Stimulated activated CD4-positive, alpha-beta T cell treated with anti-CD3 and anti-CD28 coated beads, Interleukin-4, amount 100 ng/mL, for 4 hours (primary cell): ENCODE measurements at regions not wholly inside any gene's neighbourhood (a gene's known extent, or its start where the extent isn't known, plus 50 kb on each side); places are given as distances from the start of the nearest gene placed in this dataset.

Source experiments
- DNase-seq, 2 experiments: peaks; one replicate each; pipeline ENCODE4 v3.0.0-alpha.2; 2020

DNA sequence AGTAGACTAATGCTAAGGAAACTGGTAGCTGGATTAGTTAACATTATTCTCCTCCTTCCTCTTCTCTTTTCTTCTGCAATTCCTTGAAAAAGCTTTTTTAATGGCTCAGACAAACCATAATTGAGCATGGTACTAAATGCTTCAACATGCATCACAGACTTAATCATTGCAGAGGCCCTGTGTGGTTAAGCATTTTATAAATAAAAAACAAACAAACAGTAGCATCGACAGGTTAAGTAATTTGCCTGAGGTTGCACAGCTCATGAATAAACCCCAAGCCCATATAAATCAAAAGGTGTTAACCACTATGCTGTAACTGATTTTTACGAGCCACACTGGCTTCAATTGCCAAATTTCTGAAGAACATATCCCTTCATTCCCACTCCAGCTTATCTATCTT is 462.1 kb downstream of the LMO4 start:
- no peak for DNase-seq

- no peak for DNase-seq
Measured at GRCh38 chr1:87791931-87792740, 463.5 kb downstream of the LMO4 start.

- no peak for DNase-seq
Measured at GRCh38 chr1:87794788-87795614, 466.3 kb downstream of the LMO4 start.

DNA sequence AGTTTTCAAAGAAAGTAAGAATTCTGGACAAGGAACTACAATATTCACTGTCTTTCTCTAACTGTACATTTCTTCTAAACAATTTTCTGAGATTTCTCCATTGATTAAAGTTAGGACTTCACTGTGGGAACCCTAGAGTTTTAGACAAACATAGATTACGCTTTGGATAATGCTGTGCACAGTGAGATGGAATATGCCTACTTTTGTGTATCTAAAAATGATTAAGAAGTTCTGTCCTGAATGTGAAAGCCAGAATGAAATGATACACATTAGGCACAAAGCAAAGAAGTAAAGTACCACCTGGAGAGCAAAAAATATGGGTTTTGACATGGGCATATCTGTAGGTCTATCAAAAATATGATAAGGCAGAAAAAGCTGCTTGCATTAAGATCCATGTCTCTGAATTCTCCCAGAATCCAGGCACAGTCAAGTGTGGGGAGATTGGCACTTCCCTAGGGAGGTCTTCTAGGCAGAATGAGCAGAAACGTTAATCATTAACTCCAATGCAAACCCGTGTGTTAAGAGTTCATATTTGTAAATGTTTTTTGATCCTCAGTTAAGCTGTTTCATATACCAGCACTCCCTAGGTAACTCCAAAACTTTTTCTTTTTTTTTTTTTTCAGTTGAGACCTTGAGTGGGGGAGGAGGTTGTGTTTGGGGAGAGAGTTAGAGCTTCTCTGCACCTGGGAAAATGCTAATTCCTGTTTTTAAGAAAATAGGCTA is 467.1 kb downstream of the LMO4 start:
- DNase-seq, result no peak

DNA sequence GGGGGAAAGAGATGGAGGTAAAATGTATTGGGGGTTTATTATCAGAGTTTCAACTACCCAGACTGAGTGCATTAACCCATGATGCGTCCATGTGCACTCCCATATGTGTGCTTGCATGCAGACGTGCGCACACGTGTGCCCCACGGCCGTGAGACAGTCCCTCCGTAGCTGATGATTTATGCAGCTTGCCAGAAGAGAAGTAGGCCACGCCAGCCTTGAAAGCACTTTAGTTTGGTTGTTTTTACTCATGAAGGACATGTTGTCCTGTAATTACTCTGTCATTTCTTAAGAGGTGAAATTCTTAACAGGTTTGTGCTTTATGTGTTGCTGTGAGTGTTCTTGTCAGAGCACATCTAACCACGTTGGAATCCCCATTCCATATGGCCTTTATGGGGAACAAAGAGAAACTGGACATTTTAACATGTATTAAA is 467.8 kb downstream of the LMO4 start:
- no peak for DNase-seq

DNA sequence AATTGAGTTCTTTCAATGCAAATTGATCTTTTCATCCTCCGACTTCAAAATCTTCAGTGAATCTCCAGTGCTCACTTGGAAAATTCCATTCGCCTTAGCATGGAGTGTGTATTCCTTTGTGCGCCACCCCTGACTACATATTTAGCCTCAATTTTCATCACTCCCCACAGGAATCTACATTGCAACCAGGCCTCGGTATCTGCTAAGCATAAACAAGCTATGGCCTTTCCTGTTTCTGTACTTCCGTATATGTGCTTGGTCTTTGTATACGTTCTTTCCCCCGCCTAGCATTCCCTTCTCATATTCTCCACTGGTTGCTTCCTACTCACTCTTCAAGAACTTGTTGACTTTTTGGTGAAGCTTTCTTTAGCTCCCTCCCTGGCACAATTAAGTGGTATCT is 470.8 kb downstream of the LMO4 start:
- no peak for DNase-seq

DNA sequence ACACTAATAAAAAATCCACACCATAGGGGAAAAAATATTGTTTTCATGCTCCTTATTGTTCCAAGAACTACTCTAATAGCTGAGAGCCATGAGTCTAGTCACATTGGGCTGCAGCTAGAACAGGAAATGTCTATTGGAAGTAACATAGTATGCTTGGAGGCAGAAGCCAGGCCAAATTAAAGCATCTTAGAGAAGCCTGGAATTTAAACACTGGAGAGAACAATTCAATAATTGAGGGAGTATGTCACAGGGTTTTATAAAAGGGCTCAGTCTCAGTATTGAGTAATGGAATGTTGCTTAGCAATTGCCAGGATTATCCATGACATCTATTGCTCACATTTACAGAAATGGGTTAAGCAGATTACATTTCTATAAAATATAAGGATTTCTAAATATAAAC is 471.3 kb downstream of the LMO4 start:
- no peak for DNase-seq

DNA sequence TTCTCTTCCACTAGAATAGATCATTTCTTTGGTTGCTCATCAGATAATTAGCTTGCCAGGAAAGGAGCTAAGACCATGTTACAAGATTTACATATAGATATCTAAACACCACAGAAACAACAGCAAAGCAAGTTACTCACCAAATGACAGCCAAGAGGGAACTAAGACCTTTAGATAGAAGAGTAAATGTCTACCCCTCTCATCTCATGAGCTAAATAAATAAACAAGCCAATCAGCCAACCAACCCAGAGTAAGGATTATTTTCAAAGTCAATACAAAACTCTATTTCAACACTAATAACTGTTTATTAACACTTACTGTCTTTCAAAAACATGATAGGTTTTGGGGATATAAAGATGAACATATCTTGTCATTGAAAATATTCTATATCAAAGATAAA is 474.7 kb downstream of the LMO4 start:
- DNase-seq, result no peak

- no peak for DNase-seq
Measured at GRCh38 chr1:87804128-87804527, 475.4 kb downstream of the LMO4 start.

GRCh38 chr1:87805666-87806378 is 477.1 kb downstream of the LMO4 start:
- DNase-seq, result no peak

DNA sequence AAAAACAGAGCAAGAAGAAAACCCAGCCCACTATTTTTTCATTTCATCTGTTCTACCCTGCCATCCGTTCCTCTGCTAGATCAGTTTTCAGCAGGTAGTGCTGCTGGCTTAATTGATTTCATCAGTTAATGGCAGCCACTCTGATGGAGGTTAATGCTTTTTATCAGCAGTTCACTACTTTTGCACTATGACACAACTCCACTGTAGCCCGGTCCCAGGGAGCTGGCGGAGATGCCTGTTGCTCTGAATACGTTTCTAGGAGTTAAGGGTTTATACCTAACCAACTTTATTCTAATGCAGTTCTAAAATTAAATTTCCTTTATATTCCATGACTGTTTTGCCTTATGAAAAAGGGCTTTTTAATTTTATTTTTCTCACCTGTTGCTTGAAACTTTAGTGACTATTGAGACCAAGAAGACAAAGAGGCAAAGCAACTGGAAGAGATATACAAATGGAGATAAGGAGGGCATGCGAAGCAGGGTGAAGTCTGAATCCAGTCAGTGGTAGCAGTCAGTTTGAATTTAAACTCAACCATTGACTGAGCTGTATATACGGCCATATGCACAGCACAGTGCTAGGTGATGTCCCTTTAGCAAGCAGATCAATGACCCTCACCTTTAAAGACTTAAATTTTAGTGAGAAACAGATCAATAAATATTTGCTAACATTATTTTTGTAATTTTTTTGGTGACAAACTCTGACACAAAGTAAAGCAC is 477.9 kb downstream of the LMO4 start:
- DNase-seq, result no peak

- DNase-seq, result no peak
Measured at GRCh38 chr1:87810166-87810565, 481.5 kb downstream of the LMO4 start.

DNA sequence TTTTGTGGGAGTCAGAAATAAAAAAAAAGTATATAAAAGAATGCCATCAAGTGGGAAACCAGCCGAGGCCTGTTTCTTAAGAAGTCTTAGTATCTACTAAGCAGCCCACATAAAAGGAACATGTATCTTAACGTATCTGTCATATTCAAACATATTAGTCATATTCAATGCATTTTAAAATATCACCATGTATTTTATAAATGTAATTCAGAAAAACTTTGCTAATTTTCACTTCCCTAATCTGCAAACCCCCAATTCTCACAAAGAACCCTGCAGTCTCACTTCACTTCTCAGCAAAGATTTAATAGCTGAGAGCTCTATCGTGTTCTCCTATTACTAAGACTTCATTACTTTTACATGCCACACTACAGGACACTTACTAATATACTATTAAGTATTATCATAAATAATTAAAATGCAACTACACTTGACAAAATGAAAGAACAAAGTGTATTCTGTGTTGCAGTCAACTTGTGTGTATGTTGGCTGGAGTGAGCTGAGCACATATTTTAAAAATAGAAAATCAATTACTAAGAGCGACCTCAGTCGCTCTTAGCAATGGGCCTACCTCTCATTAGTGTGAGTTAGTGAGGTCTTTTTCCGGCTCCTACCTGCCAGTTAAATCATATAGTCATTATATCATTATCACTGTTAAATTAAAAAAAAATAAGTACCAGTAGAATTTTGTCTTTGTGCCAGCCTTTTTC is 484.3 kb downstream of the LMO4 start:
- DNase-seq, result no peak

GRCh38 chr1:87814573-87814972 is 485.9 kb downstream of the LMO4 start:
- no peak for DNase-seq

DNA sequence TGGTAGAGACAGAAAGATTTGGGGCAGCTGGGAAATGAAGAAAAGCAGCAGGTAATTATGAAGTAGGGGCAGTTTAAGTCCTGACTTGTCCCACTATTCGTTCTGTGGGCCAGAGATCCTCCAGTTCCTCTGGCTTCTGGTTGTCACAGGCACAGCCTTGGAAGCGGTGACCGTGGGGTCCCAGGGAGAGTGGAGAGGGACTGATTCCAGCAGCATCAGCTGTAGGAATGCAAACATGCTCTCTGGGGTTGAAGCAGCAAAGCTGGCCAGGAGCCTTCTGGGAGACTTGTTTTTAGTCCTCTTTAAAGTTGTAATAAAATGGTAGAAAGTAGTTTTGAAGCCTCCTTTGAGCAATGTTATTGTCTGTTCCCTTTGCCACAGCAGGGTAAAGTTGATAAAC is 488.0 kb downstream of the LMO4 start:
- DNase-seq, result no peak

GRCh38 chr1:87820668-87821334 is 492.1 kb downstream of the LMO4 start:
- DNase-seq, result no peak

DNA sequence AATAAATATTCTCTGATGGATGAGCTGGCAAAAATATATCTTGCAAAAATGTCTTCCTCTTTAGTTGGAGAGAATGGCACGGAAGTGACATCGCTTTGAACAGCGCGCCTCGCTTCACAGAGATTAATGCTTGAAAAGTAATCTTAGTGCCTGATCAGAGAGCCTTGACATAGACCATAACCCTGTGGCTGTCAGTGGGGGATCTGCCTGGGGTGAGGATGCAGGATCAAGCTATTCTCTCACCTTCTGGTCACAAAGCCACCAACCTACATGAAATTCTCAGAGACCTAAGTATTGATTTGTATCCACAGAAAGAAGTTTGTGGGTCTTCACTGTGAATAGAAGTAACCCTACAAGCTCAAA is 492.6 kb downstream of the LMO4 start:
- no peak for DNase-seq

DNA sequence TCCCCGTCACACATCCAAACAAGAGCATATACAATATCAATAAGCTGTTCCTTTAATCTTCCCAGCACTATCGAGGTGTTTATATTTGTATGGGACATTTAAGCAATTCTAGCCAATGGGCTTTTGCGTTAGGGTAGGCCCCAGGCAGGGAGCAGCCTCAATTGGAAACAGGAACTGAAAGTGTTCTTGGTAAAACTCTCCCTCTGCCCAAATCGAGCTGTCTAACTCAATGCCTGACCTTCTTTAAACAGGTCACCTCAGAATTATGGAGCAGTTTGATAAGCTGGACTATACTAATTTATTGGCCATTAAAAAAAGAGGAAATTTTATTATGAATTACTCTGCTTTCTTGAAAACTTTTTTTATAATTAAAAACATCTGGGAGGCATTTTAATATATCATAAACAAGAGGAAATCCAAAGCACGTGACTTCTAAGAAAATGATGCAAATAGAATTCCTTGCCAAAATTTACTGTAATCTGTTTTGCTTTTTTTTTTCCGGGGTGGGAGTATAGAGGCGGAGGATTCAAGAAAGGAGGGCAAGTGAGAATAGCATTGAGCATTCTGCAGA is 498.1 kb downstream of the LMO4 start:
- no peak for DNase-seq

DNA sequence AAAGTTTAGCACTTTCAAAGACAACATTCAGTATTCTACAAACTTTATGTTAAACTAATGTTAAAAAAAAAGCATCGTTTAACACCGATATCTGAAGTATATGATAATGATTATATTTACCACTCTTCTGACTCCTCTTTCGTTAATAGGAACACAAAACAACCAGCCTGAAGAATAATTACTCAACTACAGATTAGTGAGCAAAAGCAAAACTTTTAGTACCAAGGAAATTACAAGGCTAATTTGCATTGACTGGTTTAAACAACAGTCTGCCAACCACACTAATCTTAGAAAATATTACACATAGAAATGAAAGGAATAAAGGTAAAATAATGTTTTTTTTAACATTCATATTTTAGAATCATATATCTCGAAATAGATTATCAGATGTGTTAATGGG is 500.7 kb downstream of the LMO4 start:
- DNase-seq, result no peak

DNA sequence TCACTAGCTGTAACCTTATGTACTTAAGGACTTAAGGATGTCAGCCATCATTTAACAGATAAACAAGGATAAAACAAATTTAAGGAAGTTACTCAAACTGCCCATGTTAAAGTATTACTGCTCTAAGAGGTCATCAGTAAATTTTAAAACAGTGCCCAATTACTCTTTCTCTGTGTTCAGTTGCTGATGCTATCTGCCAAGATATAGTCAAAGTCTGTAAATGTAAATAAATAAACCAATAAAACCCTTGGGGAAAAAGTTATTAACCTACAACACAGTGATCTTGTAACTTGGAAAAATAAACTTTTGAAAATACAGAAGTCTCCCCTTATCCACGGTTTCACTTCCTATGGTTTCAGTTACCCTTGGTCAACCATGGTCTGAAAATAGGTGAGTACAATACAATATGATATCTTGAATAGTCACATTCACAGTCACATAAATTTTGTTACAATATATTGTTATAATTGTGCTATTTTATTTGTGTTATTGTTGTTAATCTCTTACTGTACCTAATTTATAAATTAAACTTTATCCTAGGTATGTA is 501.8 kb downstream of the LMO4 start:
- DNase-seq, result no peak
